Endodermal cell (in vitro differentiated cells): ENCODE measurements at regions not wholly inside any gene's neighbourhood (a gene's known extent, or its start where the extent isn't known, plus 50 kb on each side); places are given as distances from the start of the nearest gene placed in this dataset.

Source experiments
- DNase-seq: peaks from one replicate; pipeline ENCODE4 v3.0.0-alpha.2; 2017
- H3K27ac ChIP-seq: 2 replicates; pipeline ENCODE4 v1.5.1; 2013; ENCODE audit warnings: mild to moderate bottlenecking, low read depth, low read length, moderate library complexity
- H3K27me3 ChIP-seq: 2 replicates; pipeline ENCODE4 v1.6.1; 2013; ENCODE audit warnings: mild to moderate bottlenecking, low read length, moderate library complexity; ENCODE audit not compliant: insufficient read depth, control insufficient read depth, poor library complexity, severe bottlenecking
- H3K36me3 ChIP-seq: 2 replicates; pipeline ENCODE4 v1.7.0; 2013; ENCODE audit warnings: mild to moderate bottlenecking, low read length, moderate library complexity; ENCODE audit not compliant: control insufficient read depth, insufficient read depth
- H3K4me1 ChIP-seq: one replicate; pipeline ENCODE4 v1.7.0; 2013; ENCODE audit warnings: low read length; ENCODE audit not compliant: control insufficient read depth, insufficient read depth
- H3K4me3 ChIP-seq: 2 replicates; pipeline ENCODE4 v1.5.1; 2013; ENCODE audit warnings: mild to moderate bottlenecking, low read length, moderate library complexity
- H3K9ac ChIP-seq: 2 replicates; pipeline ENCODE4 v1.6.1; 2013; ENCODE audit warnings: mild to moderate bottlenecking, low read length, moderate library complexity; ENCODE audit not compliant: poor library complexity, severe bottlenecking; ENCODE audit errors: extremely low read depth
- H3K9me3 ChIP-seq: 2 replicates; pipeline ENCODE4 v1.6.1; 2013; ENCODE audit warnings: mild to moderate bottlenecking, low read length, moderate library complexity; ENCODE audit not compliant: control insufficient read depth
- H3K27ac Mint-ChIP-seq: 2 replicates; pipeline ENCODE4 v1.8.0; 2020; ENCODE audit warnings: mixed read lengths
- H3K27me3 Mint-ChIP-seq: 2 replicates; pipeline ENCODE4 v1.8.0; 2021; ENCODE audit warnings: mild to moderate bottlenecking, mixed read lengths; ENCODE audit not compliant: insufficient read depth
- H3K36me3 Mint-ChIP-seq: 2 replicates; pipeline ENCODE4 v1.8.0; 2020; ENCODE audit warnings: low read depth, mixed read lengths
- H3K4me1 Mint-ChIP-seq: 2 replicates; pipeline ENCODE4 v1.8.0; 2020; ENCODE audit warnings: mixed read lengths
- H3K4me3 Mint-ChIP-seq: 2 replicates; pipeline ENCODE4 v1.8.0; 2020; ENCODE audit warnings: mild to moderate bottlenecking, moderate library complexity, mixed read lengths
- H3K9me3 Mint-ChIP-seq: 2 replicates; pipeline ENCODE4 v1.8.0; 2020; ENCODE audit warnings: mild to moderate bottlenecking, mixed read lengths
- CTCF ChIP-seq: fragments of 200-600 bp; sonication (generic); conservative IDR thresholded peaks from 2 replicates; pipeline ENCODE4 v1.5.0; 2021; ENCODE audit warnings: antibody characterized with exemption, mild to moderate bottlenecking
- WGBS, 2 experiments: methylation state at CpG; one replicate each; pipeline versions ENCODE4 v1.1.5 to v1.1.7; 2013; ENCODE audit warnings: missing lambda C conversion rate in 2 of 2, mixed read lengths in 1 of 2; ENCODE audit not compliant: insufficient coverage in 1 of 2, insufficient read length in 1 of 2; 5-methylcytosine and 5-hydroxymethylcytosine counted together

- TF ChIP-seq CTCF: no peak
- H3K27ac Mint-ChIP-seq: no peak overlapping the region
- Histone ChIP-seq H3K4me3 (no peak overlapping the region), H3K36me3 (no peaks in the 10 kb centered on the region), H3K9me3 (no peaks in the 10 kb centered on the region), H3K27ac (no peak overlapping the region), H3K9ac (no peak overlapping the region), H3K27me3 (no peaks in the 10 kb centered on the region), H3K4me1 (no peaks in the 10 kb centered on the region)
- H3K4me3 Mint-ChIP-seq: no peak overlapping the region
- H3K4me1 Mint-ChIP-seq: no peaks in the 10 kb centered on the region
- DNase-seq: no peak
- peaks cover 3% of the 10 kb centered on the region for H3K27me3 Mint-ChIP-seq
- no peaks in the 10 kb centered on the region for H3K9me3 Mint-ChIP-seq
- no peaks in the 10 kb centered on the region for H3K36me3 Mint-ChIP-seq
Observed at GRCh38 chr6:51396583-51396982, 577.9 kb downstream of the TFAP2B start.

GRCh38 chr6:51398064-51398705, 579.5 kb downstream of the TFAP2B start:
- Histone ChIP-seq H3K4me3 (no peak overlapping the region), H3K9me3 (no peaks in the 10 kb centered on the region), H3K27me3 (no peaks in the 10 kb centered on the region), H3K4me1 (no peaks in the 10 kb centered on the region), H3K9ac (no peak overlapping the region), H3K27ac (no peak overlapping the region), H3K36me3 (no peaks in the 10 kb centered on the region)
- Mint-ChIP-seq H3K27ac (no peak overlapping the region), H3K36me3 (no peaks in the 10 kb centered on the region), H3K27me3 (peaks cover 3% of the 10 kb centered on the region), H3K9me3 (no peaks in the 10 kb centered on the region), H3K4me1 (no peaks in the 10 kb centered on the region), H3K4me3 (no peak overlapping the region)
- no peak for TF ChIP-seq CTCF
- no peak for DNase-seq
- 89 to 93% methylated on average over 4 to 5 of the region's 5 CpGs for WGBS, 2 experiments

GRCh38 chr6:51398793-51399192, 580.1 kb downstream of the TFAP2B start:
- TF ChIP-seq CTCF: no peak
- H3K4me1 Mint-ChIP-seq: no peaks in the 10 kb centered on the region
- Histone ChIP-seq H3K9me3 (no peaks in the 10 kb centered on the region), H3K27me3 (no peaks in the 10 kb centered on the region), H3K4me3 (no peak overlapping the region), H3K27ac (no peak overlapping the region), H3K4me1 (peaks cover under 1% of the 10 kb centered on the region), H3K36me3 (no peaks in the 10 kb centered on the region), H3K9ac (no peak overlapping the region)
- WGBS, 2 experiments: 92 to 100% methylated on average over 5 of the region's 5 CpGs
- no peaks in the 10 kb centered on the region for H3K9me3 Mint-ChIP-seq
- no peak overlapping the region for H3K4me3 Mint-ChIP-seq
- peaks cover 3% of the 10 kb centered on the region for H3K27me3 Mint-ChIP-seq
- no peak for DNase-seq
- no peak overlapping the region for H3K27ac Mint-ChIP-seq
- H3K36me3 Mint-ChIP-seq: no peaks in the 10 kb centered on the region
